Neural progenitor cell (in vitro differentiated cells): ENCODE measurements at regions not wholly inside any gene's neighbourhood (a gene's known extent, or its start where the extent isn't known, plus 50 kb on each side); places are given as distances from the start of the nearest gene placed in this dataset.

Experiments used
- DNase-seq: peaks from one replicate; pipeline ENCODE4 v3.0.0-alpha.2; 2016; ENCODE audit warnings: low spot score
- H2AFZ ChIP-seq: fragments of 200-600 bp; sonication (generic); replicated peaks from 2 replicates; pipeline ENCODE4 v1.6.1; 2016; ENCODE audit warnings: antibody characterized with exemption
- H3F3A ChIP-seq: fragments of 200-600 bp; sonication (generic); 2 replicates; pipeline ENCODE4 v1.6.1; 2016; ENCODE audit warnings: antibody characterized with exemption, low read depth
- H3K27ac ChIP-seq: fragments of 200-600 bp; sonication (generic); 2 replicates; pipeline ENCODE4 v1.5.1; 2016; ENCODE audit warnings: mild to moderate bottlenecking
- H3K27me3 ChIP-seq: fragments of 200-600 bp; sonication (generic); 2 replicates; pipeline ENCODE4 v1.6.1; 2016; ENCODE audit warnings: mild to moderate bottlenecking, moderate library complexity
- H3K36me3 ChIP-seq: fragments of 200-600 bp; sonication (generic); 2 replicates; pipeline ENCODE4 v1.5.1; 2016
- H3K4me1 ChIP-seq: fragments of 200-600 bp; sonication (generic); 2 replicates; pipeline ENCODE4 v1.6.1; 2016; ENCODE audit warnings: mixed run types
- H3K4me2 ChIP-seq: fragments of 200-600 bp; sonication (generic); 2 replicates; pipeline ENCODE4 v1.6.1; 2016
- H3K4me3 ChIP-seq: fragments of 200-600 bp; sonication (generic); 2 replicates; pipeline ENCODE4 v1.5.1; 2016
- H3K79me2 ChIP-seq: fragments of 200-600 bp; sonication (generic); 2 replicates; pipeline ENCODE4 v1.6.1; 2016; ENCODE audit warnings: low read depth
- H3K9ac ChIP-seq: fragments of 200-600 bp; sonication (generic); 2 replicates; pipeline ENCODE4 v1.6.1; 2016
- H3K9me3 ChIP-seq: fragments of 200-600 bp; sonication (generic); 2 replicates; pipeline ENCODE4 v1.5.1; 2016; ENCODE audit warnings: low read depth
- H4K20me1 ChIP-seq: fragments of 200-600 bp; sonication (generic); 2 replicates; pipeline ENCODE4 v1.6.1; 2016; ENCODE audit warnings: low read depth
- H3K27ac Mint-ChIP-seq: 3 replicates; pipeline ENCODE4 v1.8.0; 2021; ENCODE audit warnings: mixed read lengths
- H3K27me3 Mint-ChIP-seq: 2 replicates; pipeline ENCODE4 v1.8.0; 2022; ENCODE audit warnings: low read depth, mild to moderate bottlenecking, inconsistent platforms, moderate library complexity, mixed read lengths; ENCODE audit not compliant: insufficient read depth
- H3K36me3 Mint-ChIP-seq: 3 replicates; pipeline ENCODE4 v1.8.0; 2021; ENCODE audit warnings: mixed read lengths
- H3K4me1 Mint-ChIP-seq: 3 replicates; pipeline ENCODE4 v1.8.0; 2021; ENCODE audit warnings: mixed read lengths
- H3K4me3 Mint-ChIP-seq: 3 replicates; pipeline ENCODE4 v1.8.0; 2021; ENCODE audit warnings: mild to moderate bottlenecking, moderate library complexity, mixed read lengths
- H3K9me3 Mint-ChIP-seq: 3 replicates; pipeline ENCODE4 v1.8.0; 2020; ENCODE audit warnings: mixed read lengths
- CTCF ChIP-seq: fragments of 200-600 bp; sonication (generic); IDR thresholded peaks from 2 replicates; pipeline ENCODE4 v1.5.1; 2017; ENCODE audit warnings: antibody characterized with exemption, mild to moderate bottlenecking
- EZH2 ChIP-seq: fragments of 200-600 bp; sonication (generic); IDR thresholded peaks from 2 replicates; pipeline ENCODE4 v1.6.1; 2017; ENCODE audit warnings: antibody characterized with exemption, mild to moderate bottlenecking, moderate library complexity
- EZH2phosphoT487 ChIP-seq: fragments of 200-600 bp; sonication (generic); IDR thresholded peaks from 2 replicates; pipeline ENCODE4 v1.6.1; 2017; ENCODE audit warnings: antibody characterized with exemption

DNA sequence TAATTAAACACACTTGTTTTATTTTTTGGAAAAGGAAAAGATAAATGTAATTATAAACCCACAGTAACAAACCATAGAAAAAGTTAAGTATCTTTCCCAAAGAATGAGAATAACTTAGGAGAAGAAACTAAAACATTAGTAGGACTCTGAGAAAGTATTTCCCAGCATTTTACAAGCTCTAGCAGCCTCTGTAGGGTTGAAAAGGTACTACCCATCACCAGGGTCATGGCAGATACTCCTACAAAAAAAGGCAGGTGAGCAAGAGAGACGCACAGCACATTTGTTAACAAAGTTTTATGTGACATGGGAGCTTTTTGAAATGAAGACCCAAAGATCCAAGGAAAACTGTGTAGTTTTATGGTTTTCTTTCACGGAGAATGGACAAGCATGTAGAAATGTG, 77.7 kb upstream of the FAM169A start:
- H3K27me3 Mint-ChIP-seq, result peaks cover 2% of the 10 kb centered on the region
- Histone ChIP-seq H3K9me3 (no peaks in the 10 kb centered on the region), H3F3A (peaks cover 4% of the 10 kb centered on the region), H3K27ac (no peak overlapping the region), H2AFZ (peak overlapping the region; percentile 23), H3K9ac (no peak overlapping the region), H3K79me2 (no peaks in the 10 kb centered on the region), H3K4me3 (no peak overlapping the region), H4K20me1 (no peaks in the 10 kb centered on the region), H3K36me3 (no peaks in the 10 kb centered on the region), H3K4me1 (no peaks in the 10 kb centered on the region), H3K27me3 (no peaks in the 10 kb centered on the region), H3K4me2 (no peak overlapping the region)
- no peak overlapping the region for H3K27ac Mint-ChIP-seq
- DNase-seq, result peak; percentile 20
- no peaks in the 10 kb centered on the region for H3K36me3 Mint-ChIP-seq
- TF ChIP-seq EZH2phosphoT487, result no peak
- no peak for TF ChIP-seq EZH2
- TF ChIP-seq CTCF, result peak; percentile 39
- H3K4me1 Mint-ChIP-seq, result no peaks in the 10 kb centered on the region
- H3K4me3 Mint-ChIP-seq, result no peak overlapping the region
- H3K9me3 Mint-ChIP-seq, result peaks cover 7% of the 10 kb centered on the region

- TF ChIP-seq CTCF (no peak), EZH2phosphoT487 (no peak), EZH2 (no peak)
- H2AFZ ChIP-seq, result no peak overlapping the region
- H3K36me3 ChIP-seq, result no peaks in the 10 kb centered on the region
- H3K9me3 ChIP-seq, result no peaks in the 10 kb centered on the region
- no peaks in the 10 kb centered on the region for H4K20me1 ChIP-seq
- no peak for DNase-seq
- no peak overlapping the region for H3K27ac ChIP-seq
- H3K27me3 Mint-ChIP-seq, result peaks cover 2% of the 10 kb centered on the region
- H3K27ac Mint-ChIP-seq, result no peak overlapping the region
- H3K4me1 ChIP-seq, result no peaks in the 10 kb centered on the region
- H3F3A ChIP-seq, result peaks cover 4% of the 10 kb centered on the region
- H3K4me2 ChIP-seq, result no peak overlapping the region
- peaks cover 10% of the 10 kb centered on the region for H3K9me3 Mint-ChIP-seq
- H3K27me3 ChIP-seq, result no peaks in the 10 kb centered on the region
- no peaks in the 10 kb centered on the region for H3K4me1 Mint-ChIP-seq
- H3K4me3 ChIP-seq, result no peak overlapping the region
- no peak overlapping the region for H3K9ac ChIP-seq
- H3K4me3 Mint-ChIP-seq, result no peak overlapping the region
- H3K36me3 Mint-ChIP-seq, result no peaks in the 10 kb centered on the region
- no peaks in the 10 kb centered on the region for H3K79me2 ChIP-seq
Measured at GRCh38 chr5:74942622-74943286, 76.6 kb upstream of the FAM169A start.

GRCh38 chr5:74940782-74941353, 74.7 kb upstream of the FAM169A start:
- no peak overlapping the region for H2AFZ ChIP-seq
- H3K27ac Mint-ChIP-seq, result no peak overlapping the region
- TF ChIP-seq EZH2phosphoT487 (no peak), CTCF (no peak), EZH2 (no peak)
- no peak overlapping the region for H3K27ac ChIP-seq
- H3K9me3 ChIP-seq, result no peaks in the 10 kb centered on the region
- H3K79me2 ChIP-seq, result no peaks in the 10 kb centered on the region
- no peak overlapping the region for H3K9ac ChIP-seq
- H3K4me1 Mint-ChIP-seq, result peaks cover 4% of the 10 kb centered on the region
- H3K4me3 Mint-ChIP-seq, result no peak overlapping the region
- DNase-seq, result no peak
- H3K36me3 Mint-ChIP-seq, result no peaks in the 10 kb centered on the region
- no peak overlapping the region for H3K4me3 ChIP-seq
- H3K4me1 ChIP-seq, result no peaks in the 10 kb centered on the region
- H3F3A ChIP-seq, result peaks cover 8% of the 10 kb centered on the region
- H3K4me2 ChIP-seq, result no peak overlapping the region
- H3K27me3 ChIP-seq, result no peaks in the 10 kb centered on the region
- no peaks in the 10 kb centered on the region for H4K20me1 ChIP-seq
- no peaks in the 10 kb centered on the region for H3K36me3 ChIP-seq
- H3K9me3 Mint-ChIP-seq, result peaks cover 16% of the 10 kb centered on the region
- peaks cover 2% of the 10 kb centered on the region for H3K27me3 Mint-ChIP-seq
